Hepatocyte (in vitro differentiated cells): ENCODE measurements at regions not wholly inside any gene's neighbourhood (a gene's known extent, or its start where the extent isn't known, plus 50 kb on each side); places are given as distances from the start of the nearest gene placed in this dataset.

ENCODE experiments used
- DNase-seq: peaks from one replicate; pipeline ENCODE4 v3.0.0-alpha.2; 2016; ENCODE audit warnings: low spot score
- H2AFZ ChIP-seq: fragments of 200-600 bp; sonication (generic); 2 replicates; pipeline ENCODE4 v1.6.0; 2016; ENCODE audit warnings: antibody characterized with exemption, mild to moderate bottlenecking
- H3K27ac ChIP-seq: fragments of 200-600 bp; sonication (generic); 2 replicates; pipeline ENCODE4 v1.5.1; 2016; ENCODE audit warnings: mild to moderate bottlenecking
- H3K27me3 ChIP-seq: fragments of 200-600 bp; sonication (generic); 2 replicates; pipeline ENCODE4 v1.6.1; 2016
- H3K36me3 ChIP-seq: fragments of 200-600 bp; sonication (generic); replicated peaks from 2 replicates; pipeline ENCODE4 v1.5.1; 2016; ENCODE audit warnings: low read depth; ENCODE audit not compliant: insufficient read depth
- H3K4me1 ChIP-seq: fragments of 200-600 bp; sonication (generic); 2 replicates; pipeline ENCODE4 v1.5.1; 2016; ENCODE audit warnings: mild to moderate bottlenecking, moderate library complexity; ENCODE audit not compliant: insufficient read depth
- H3K4me2 ChIP-seq: fragments of 200-600 bp; sonication (generic); 2 replicates; pipeline ENCODE4 v1.6.0; 2016
- H3K4me3 ChIP-seq: fragments of 200-600 bp; sonication (generic); 2 replicates; pipeline ENCODE4 v1.5.1; 2016; ENCODE audit warnings: mild to moderate bottlenecking
- H3K79me2 ChIP-seq: fragments of 200-600 bp; sonication (generic); 2 replicates; pipeline ENCODE4 v1.6.0; 2017; ENCODE audit warnings: mild to moderate bottlenecking
- H3K9me2 ChIP-seq: fragments of 200-600 bp; sonication (generic); replicated peaks from 2 replicates; pipeline ENCODE4 v1.6.0; 2017; ENCODE audit warnings: mild to moderate bottlenecking; ENCODE audit not compliant: insufficient read depth
- H3K9me3 ChIP-seq: fragments of 200-600 bp; sonication (generic); 2 replicates; pipeline ENCODE4 v1.5.1; 2016; ENCODE audit warnings: low read depth, mild to moderate bottlenecking
- H4K20me1 ChIP-seq: fragments of 200-600 bp; sonication (generic); 2 replicates; pipeline ENCODE4 v1.6.0; 2016; ENCODE audit warnings: mild to moderate bottlenecking; ENCODE audit not compliant: insufficient read depth, poor library complexity, severe bottlenecking
- CTCF ChIP-seq: fragments of 200-600 bp; sonication (generic); IDR thresholded peaks from 2 replicates; pipeline ENCODE4 v1.5.1; 2016; ENCODE audit warnings: antibody characterized with exemption, mild to moderate bottlenecking; ENCODE audit not compliant: poor library complexity
- EZH2 ChIP-seq: fragments of 200-600 bp; sonication (generic); IDR thresholded peaks from 2 replicates; pipeline ENCODE4 v1.6.1; 2016; ENCODE audit warnings: antibody characterized with exemption, mild to moderate bottlenecking, borderline replicate concordance
- EZH2phosphoT487 ChIP-seq: fragments of 200-600 bp; sonication (generic); IDR thresholded peaks from one replicate; pipeline ENCODE4 v1.6.1; 2018; ENCODE audit warnings: antibody characterized with exemption, mild to moderate bottlenecking, low read depth, moderate library complexity; ENCODE audit not compliant: unreplicated experiment, severe bottlenecking
- WGBS: methylation state at CpG from one replicate; pipeline ENCODE4 v1.1.6; 2016; ENCODE audit warnings: low lambda C conversion rate; ENCODE audit errors: missing lambda C conversion rate; 5-methylcytosine and 5-hydroxymethylcytosine counted together

GRCh38 chr6:17015551-17016381, 86.1 kb upstream of the STMND1 start:
- Histone ChIP-seq H3K36me3 (no peaks in the 10 kb centered on the region), H3K27ac (no peak overlapping the region), H3K27me3 (no peaks in the 10 kb centered on the region), H3K9me3 (no peaks in the 10 kb centered on the region), H4K20me1 (no peaks in the 10 kb centered on the region), H3K4me3 (no peak overlapping the region), H2AFZ (peak overlapping the region; percentile 35), H3K79me2 (no peaks in the 10 kb centered on the region), H3K9me2 (no peaks in the 10 kb centered on the region), H3K4me1 (no peaks in the 10 kb centered on the region), H3K4me2 (peak overlapping the region; percentile 65)
- DNase-seq, result peak; percentile 31
- 67% methylated on average over 28 of the region's 51 CpGs for WGBS
- no peak for TF ChIP-seq EZH2phosphoT487
- no peak for TF ChIP-seq EZH2
- TF ChIP-seq CTCF, result no peak

GRCh38 chr6:17015144-17015543, 86.7 kb upstream of the STMND1 start:
- TF ChIP-seq EZH2 (no peak), EZH2phosphoT487 (no peak)
- no peak overlapping the region for H3K27ac ChIP-seq
- DNase-seq, result no peak
- H3K27me3 ChIP-seq, result no peaks in the 10 kb centered on the region
- no peak overlapping the region for H3K4me3 ChIP-seq
- H3K9me2 ChIP-seq, result no peaks in the 10 kb centered on the region
- H4K20me1 ChIP-seq, result no peaks in the 10 kb centered on the region
- H3K36me3 ChIP-seq, result no peaks in the 10 kb centered on the region
- H2AFZ ChIP-seq, result no peak overlapping the region
- H3K4me1 ChIP-seq, result no peaks in the 10 kb centered on the region
- no peak overlapping the region for H3K4me2 ChIP-seq
- WGBS, result 78% methylated on average over 4 of the region's 4 CpGs
- no peaks in the 10 kb centered on the region for H3K79me2 ChIP-seq
- no peaks in the 10 kb centered on the region for H3K9me3 ChIP-seq

GRCh38 chr6:17013701-17014100, 88.1 kb upstream of the STMND1 start:
- Histone ChIP-seq H3K36me3 (no peaks in the 10 kb centered on the region), H2AFZ (no peak overlapping the region), H3K4me3 (no peak overlapping the region), H3K27ac (peak overlapping the region; percentile 66), H3K79me2 (no peaks in the 10 kb centered on the region), H3K27me3 (no peaks in the 10 kb centered on the region), H3K4me2 (no peak overlapping the region), H3K4me1 (no peaks in the 10 kb centered on the region), H3K9me3 (no peaks in the 10 kb centered on the region), H4K20me1 (no peaks in the 10 kb centered on the region), H3K9me2 (no peaks in the 10 kb centered on the region)
- TF ChIP-seq EZH2, result no peak
- TF ChIP-seq EZH2phosphoT487, result no peak
- TF ChIP-seq CTCF, result no peak
- DNase-seq, result no peak
- WGBS, result 92% methylated on average over 4 of the region's 4 CpGs

GRCh38 chr6:17012421-17013225, 89.2 kb upstream of the STMND1 start:
- Histone ChIP-seq H3K36me3 (no peaks in the 10 kb centered on the region), H4K20me1 (no peaks in the 10 kb centered on the region), H3K4me2 (peak overlapping the region; percentile 9), H3K9me3 (no peaks in the 10 kb centered on the region), H3K79me2 (no peaks in the 10 kb centered on the region), H3K27me3 (no peaks in the 10 kb centered on the region), H3K27ac (peak overlapping the region; percentile 66), H2AFZ (no peak overlapping the region), H3K9me2 (no peaks in the 10 kb centered on the region), H3K4me3 (no peak overlapping the region), H3K4me1 (no peaks in the 10 kb centered on the region)
- WGBS, result 26% methylated on average over 12 of the region's 12 CpGs
- TF ChIP-seq CTCF (peak; percentile 37), EZH2 (no peak), EZH2phosphoT487 (no peak)
- peak; percentile 60 for DNase-seq
